H1 (cell line): ENCODE measurements at regions not wholly inside any gene's neighbourhood (a gene's known extent, or its start where the extent isn't known, plus 50 kb on each side); places are given as distances from the start of the nearest gene placed in this dataset.

Experiments
- SIN3A ChIP-seq, 2 experiments: IDR thresholded peaks in 1 of 2; conservative IDR thresholded peaks in 1 of 2; 2 replicates each; pipeline ENCODE4 v1.6.1; 2011 to 2012; ENCODE audit warnings: low read length in 2 of 2, improper control_type of control experiment in 1 of 2, low read depth in 1 of 2, mild to moderate bottlenecking in 1 of 2
- TAF1 ChIP-seq: IDR thresholded peaks from 2 replicates; pipeline ENCODE4 v1.6.1; 2011; ENCODE audit warnings: mild to moderate bottlenecking, low read depth, low read length

DNA sequence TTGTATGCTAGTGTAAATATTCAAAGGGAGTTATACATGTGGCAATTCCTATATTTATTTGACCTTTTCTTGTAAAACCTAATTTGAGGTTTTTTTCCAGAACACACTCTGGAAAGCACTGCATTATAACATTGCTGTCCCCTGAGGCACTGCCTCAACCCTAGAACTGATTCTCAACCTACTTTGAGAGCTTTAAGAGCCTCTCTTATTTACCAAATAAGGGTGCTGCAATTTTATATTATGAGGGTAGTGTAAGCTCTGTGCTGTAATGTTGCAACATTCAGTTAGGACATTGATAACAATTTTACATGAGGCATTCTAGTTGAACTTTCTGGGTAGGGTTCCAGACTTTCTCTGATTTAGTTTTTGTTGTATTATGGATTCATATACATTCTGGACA lies 302.2 kb upstream of the DEPDC1 start (continued):
- TF ChIP-seq TAF1 (no peak), SIN3A (conservative IDR thresholded peaks at IDR 0.05 in 1 of 2, IDR thresholded peaks at IDR 0.05 in 1 of 2; ENCODE audit: low read depth in 1 of 2, low read length in 2 of 2) (no peak)
